Right atrium auricular region (tissue), 2 donors: ENCODE measurements at regions not wholly inside any gene's neighbourhood (a gene's known extent, or its start where the extent isn't known, plus 50 kb on each side); places are given as distances from the start of the nearest gene placed in this dataset.
"Not testable (repeated sequence)": the region's sequence is repeated elsewhere in the genome, so short reads cannot be mapped to it uniquely, and the experiment has no call there.

Experiments
- DNase-seq: peaks from one replicate; pipeline ENCODE4 v3.0.0-alpha.2; 2019; ENCODE audit warnings: low spot score
- H3K27ac ChIP-seq, 2 donors: fragments of 200-600 bp; sonication (generic); 1 replicate in 1 of 2; 2 replicates in 1 of 2; pipeline ENCODE4 v1.5.1; 2016 to 2019
- H3K27me3 ChIP-seq, 2 donors: fragments of 200-600 bp; sonication (generic); one replicate each; pipeline versions ENCODE4 v1.5.1 to v1.6.0; 2017 to 2019
- H3K36me3 ChIP-seq: fragments of 200-600 bp; sonication (generic); one replicate; pipeline ENCODE4 v1.5.1; 2016
- H3K4me1 ChIP-seq, 2 donors: fragments of 200-600 bp; sonication (generic); one replicate each; pipeline versions ENCODE4 v1.5.1 to v1.6.0; 2017 to 2019
- H3K4me3 ChIP-seq, 2 donors: fragments of 200-600 bp; sonication (generic); 1 replicate in 1 of 2; 2 replicates in 1 of 2; pipeline ENCODE4 v1.5.1; 2017 to 2019; ENCODE audit warnings: mild to moderate bottlenecking in 1 of 2, moderate library complexity in 1 of 2
- H3K9me3 ChIP-seq, 2 donors: fragments of 200-600 bp; sonication (generic); one replicate each; pipeline ENCODE4 v1.5.1; 2019
- CTCF ChIP-seq, 2 donors: fragments of 200-600 bp; sonication (generic); IDR thresholded peaks; one replicate each; pipeline ENCODE4 v1.5.1; 2019; ENCODE audit warnings: antibody characterized with exemption in 2 of 2

DNA sequence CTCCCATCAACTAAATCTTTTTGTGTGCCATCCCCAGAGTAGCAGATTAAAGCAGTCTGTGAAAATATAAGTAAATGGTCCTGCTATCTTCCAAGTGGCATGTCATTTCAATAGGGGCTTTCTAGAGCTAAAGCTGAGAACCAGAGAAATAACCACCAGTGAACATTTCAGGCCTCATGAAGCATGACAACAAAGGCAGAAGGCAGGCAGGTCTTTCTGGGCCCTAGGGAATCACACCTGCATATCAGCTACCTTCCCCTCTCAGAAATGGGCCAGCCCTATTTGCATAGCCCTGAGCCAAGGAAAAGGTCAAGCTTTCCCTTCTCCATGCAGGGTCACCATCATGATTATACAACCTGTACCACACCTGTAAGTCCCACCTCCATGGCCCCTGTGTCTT lies 205.3 kb downstream of the DEPDC1B start:
- no peaks in the 10 kb centered on the region for H3K4me1 ChIP-seq
- TF ChIP-seq CTCF (IDR thresholded peaks at IDR 0.05), result no peak
- no peaks in the 10 kb centered on the region for H3K9me3 ChIP-seq
- no peaks in the 10 kb centered on the region for H3K36me3 ChIP-seq
- no peaks in the 10 kb centered on the region for H3K27me3 ChIP-seq
- DNase-seq, result no peak
- H3K4me3 ChIP-seq, result no peak overlapping the region
- no peak overlapping the region for H3K27ac ChIP-seq

- Histone ChIP-seq H3K27ac (no peak overlapping the region), H3K4me1 (no peaks in the 10 kb centered on the region), H3K36me3 (no peaks in the 10 kb centered on the region), H3K9me3 (no peaks in the 10 kb centered on the region), H3K27me3 (no peaks in the 10 kb centered on the region), H3K4me3 (no peak overlapping the region)
- DNase-seq, result no peak
- TF ChIP-seq CTCF (IDR thresholded peaks at IDR 0.05), result no peak
These were observed 205.8 kb downstream of the DEPDC1B start for GRCh38 chr5:60494144-60494543.

GRCh38 chr5:60493372-60493771 lies 206.6 kb downstream of the DEPDC1B start:
- no peaks in the 10 kb centered on the region for H3K27me3 ChIP-seq
- no peak for DNase-seq
- no peak overlapping the region for H3K27ac ChIP-seq
- no peaks in the 10 kb centered on the region for H3K9me3 ChIP-seq
- TF ChIP-seq CTCF (IDR thresholded peaks at IDR 0.05), result no peak
- H3K4me1 ChIP-seq, result no peaks in the 10 kb centered on the region
- H3K36me3 ChIP-seq, result no peaks in the 10 kb centered on the region
- no peak overlapping the region for H3K4me3 ChIP-seq

GRCh38 chr5:60492958-60493357 lies 207.0 kb downstream of the DEPDC1B start:
- Histone ChIP-seq H3K9me3 (no peaks in the 10 kb centered on the region), H3K27me3 (no peaks in the 10 kb centered on the region), H3K27ac (no peak overlapping the region), H3K4me3 (no peak overlapping the region), H3K4me1 (no peaks in the 10 kb centered on the region), H3K36me3 (no peaks in the 10 kb centered on the region)
- no peak for TF ChIP-seq CTCF (IDR thresholded peaks at IDR 0.05)
- no peak for DNase-seq

- DNase-seq, H3K36me3 ChIP-seq, H3K4me1 ChIP-seq, H3K9me3 ChIP-seq, H3K4me3 ChIP-seq, H3K27ac ChIP-seq, H3K27me3 ChIP-seq: not testable (repeated sequence)
These were observed 207.6 kb downstream of the DEPDC1B start for GRCh38 chr5:60492358-60492757.

DNA sequence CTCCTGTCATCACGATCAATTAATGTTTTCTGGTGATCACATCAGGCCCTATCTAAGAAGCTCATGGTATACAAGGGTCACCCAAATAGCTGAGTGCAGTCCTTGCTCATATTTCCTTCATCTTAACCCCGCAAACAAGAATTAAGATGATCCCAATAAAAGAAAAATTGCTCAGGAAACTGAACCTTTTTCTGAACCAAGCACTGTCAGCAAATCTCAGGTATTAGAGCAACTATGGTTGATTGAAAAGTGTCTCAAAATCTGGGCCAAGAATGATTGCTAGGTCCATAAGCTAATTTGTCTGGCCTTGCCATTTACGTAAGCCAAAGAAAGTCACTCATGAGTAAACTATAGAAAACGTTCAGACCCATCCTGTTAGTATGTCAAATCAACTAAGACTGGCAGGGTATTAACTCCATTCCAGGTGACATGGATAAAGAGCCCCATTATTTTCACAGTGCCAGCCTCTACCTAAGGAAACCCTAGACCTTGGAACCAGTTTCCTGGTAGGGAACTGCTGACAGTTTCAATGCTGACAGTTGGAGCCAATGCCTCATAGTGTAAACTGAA lies 209.3 kb downstream of the DEPDC1B start:
- no peaks in the 10 kb centered on the region for H3K4me1 ChIP-seq
- H3K27me3 ChIP-seq, result no peaks in the 10 kb centered on the region
- no peak for DNase-seq
- no peaks in the 10 kb centered on the region for H3K36me3 ChIP-seq
- no peaks in the 10 kb centered on the region for H3K9me3 ChIP-seq
- no peak overlapping the region for H3K4me3 ChIP-seq
- no peak for TF ChIP-seq CTCF (IDR thresholded peaks at IDR 0.05)
- no peak overlapping the region for H3K27ac ChIP-seq
